ENCODE measurements at regions not wholly inside any gene's neighbourhood (a gene's known extent, or its start where the extent isn't known, plus 50 kb on each side); places are given as distances from the start of the nearest gene placed in this dataset.
A peak's percentile ranks its signal among the peaks of the same experiment; 100 is the strongest.

DNA sequence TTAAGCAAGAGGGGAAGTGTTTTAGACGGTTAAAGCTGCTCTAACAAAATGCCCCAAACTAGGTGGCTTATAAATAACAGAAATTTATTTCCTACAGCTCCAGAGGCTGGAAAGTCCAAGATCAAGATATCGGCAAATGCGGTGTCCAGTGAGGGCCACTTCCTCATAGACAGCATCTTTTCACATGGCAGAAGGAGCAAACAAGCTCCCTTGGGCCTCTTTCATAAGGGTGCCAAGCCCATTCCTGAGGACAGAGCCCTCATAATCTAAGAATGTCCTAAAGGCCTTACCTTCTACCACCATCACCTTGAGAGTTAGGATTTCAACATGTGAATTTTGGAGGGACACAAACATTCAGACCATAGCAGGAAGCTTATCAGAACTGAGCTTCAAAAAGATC, 57.3 kb upstream of the PPP1CB start:
- no peak for DNase-seq
- Histone ChIP-seq H3K36me3 (no peaks in the 10 kb centered on the region), H3K27ac (no peak overlapping the region), H3K27me3 (no peaks in the 10 kb centered on the region), H3K9me3 (no peaks in the 10 kb centered on the region), H3K4me1 (no peaks in the 10 kb centered on the region), H3K4me3 (no peak overlapping the region)
- TF ChIP-seq, protein P1, sequence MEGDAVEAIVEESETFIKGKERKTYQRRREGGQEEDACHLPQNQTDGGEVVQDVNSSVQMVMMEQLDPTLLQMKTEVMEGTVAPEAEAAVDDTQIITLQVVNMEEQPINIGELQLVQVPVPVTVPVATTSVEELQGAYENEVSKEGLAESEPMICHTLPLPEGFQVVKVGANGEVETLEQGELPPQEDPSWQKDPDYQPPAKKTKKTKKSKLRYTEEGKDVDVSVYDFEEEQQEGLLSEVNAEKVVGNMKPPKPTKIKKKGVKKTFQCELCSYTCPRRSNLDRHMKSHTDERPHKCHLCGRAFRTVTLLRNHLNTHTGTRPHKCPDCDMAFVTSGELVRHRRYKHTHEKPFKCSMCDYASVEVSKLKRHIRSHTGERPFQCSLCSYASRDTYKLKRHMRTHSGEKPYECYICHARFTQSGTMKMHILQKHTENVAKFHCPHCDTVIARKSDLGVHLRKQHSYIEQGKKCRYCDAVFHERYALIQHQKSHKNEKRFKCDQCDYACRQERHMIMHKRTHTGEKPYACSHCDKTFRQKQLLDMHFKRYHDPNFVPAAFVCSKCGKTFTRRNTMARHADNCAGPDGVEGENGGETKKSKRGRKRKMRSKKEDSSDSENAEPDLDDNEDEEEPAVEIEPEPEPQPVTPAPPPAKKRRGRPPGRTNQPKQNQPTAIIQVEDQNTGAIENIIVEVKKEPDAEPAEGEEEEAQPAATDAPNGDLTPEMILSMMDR (IDR thresholded peaks at IDR 0.05) = no peak
- TF ChIP-seq POLR2A (IDR thresholded peaks at IDR 0.05) = no peak

DNA sequence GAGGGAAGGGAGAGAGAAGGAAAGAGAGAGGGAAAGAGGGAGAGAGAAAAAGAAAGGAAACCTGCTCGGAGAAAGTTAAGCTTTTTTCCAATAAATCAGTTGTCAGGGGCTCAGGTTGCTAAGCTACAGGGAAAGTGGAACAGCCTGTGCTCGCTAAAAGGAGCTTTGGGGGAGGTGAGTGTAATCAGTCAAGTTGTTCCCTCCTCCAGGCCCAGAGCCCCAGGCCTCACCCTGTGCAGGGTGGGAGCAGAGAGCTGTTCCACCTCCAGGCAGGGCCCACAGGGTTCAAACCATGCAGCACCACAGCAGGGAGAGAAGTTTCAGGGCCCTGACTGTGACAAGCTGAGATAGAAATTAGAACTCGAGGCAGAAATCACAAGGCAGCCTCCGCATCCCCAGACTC, 56.4 kb upstream of the PPP1CB start:
- DNase-seq = no peak
- H3K27ac ChIP-seq = peak overlapping the region in 1 of 4 donors; percentile 38
- TF ChIP-seq, protein P1 (IDR thresholded peaks at IDR 0.05) = no peak
- no peak for TF ChIP-seq POLR2A (IDR thresholded peaks at IDR 0.05)
- H3K27me3 ChIP-seq = no peaks in the 10 kb centered on the region
- no peaks in the 10 kb centered on the region for H3K9me3 ChIP-seq
- no peaks in the 10 kb centered on the region for H3K4me1 ChIP-seq
- H3K36me3 ChIP-seq = no peaks in the 10 kb centered on the region
- H3K4me3 ChIP-seq = no peak overlapping the region

GRCh38 chr2:28696261-28696660, 55.4 kb upstream of the PPP1CB start:
- TF ChIP-seq POLR2A (IDR thresholded peaks at IDR 0.05) = no peak
- TF ChIP-seq, protein P1 (IDR thresholded peaks at IDR 0.05) = no peak
- H3K27me3 ChIP-seq = no peaks in the 10 kb centered on the region
- no peaks in the 10 kb centered on the region for H3K4me1 ChIP-seq
- no peaks in the 10 kb centered on the region for H3K36me3 ChIP-seq
- no peak overlapping the region for H3K4me3 ChIP-seq
- DNase-seq = no peak
- H3K27ac ChIP-seq = no peak overlapping the region
- H3K9me3 ChIP-seq = no peaks in the 10 kb centered on the region

GRCh38 chr2:28697602-28698149, 54.0 kb upstream of the PPP1CB start:
- Histone ChIP-seq H3K27ac (no peak overlapping the region), H3K4me1 (no peaks in the 10 kb centered on the region), H3K36me3 (no peaks in the 10 kb centered on the region), H3K4me3 (no peak overlapping the region), H3K9me3 (no peaks in the 10 kb centered on the region), H3K27me3 (no peaks in the 10 kb centered on the region)
- TF ChIP-seq, protein P1 (IDR thresholded peaks at IDR 0.05) = no peak
- no peak for TF ChIP-seq POLR2A (IDR thresholded peaks at IDR 0.05)
- no peak for DNase-seq

- H3K36me3 ChIP-seq = no peaks in the 10 kb centered on the region
- TF ChIP-seq, protein P1 (IDR thresholded peaks at IDR 0.05) = no peak
- no peak for TF ChIP-seq POLR2A (IDR thresholded peaks at IDR 0.05)
- H3K27ac ChIP-seq = no peak overlapping the region
- no peaks in the 10 kb centered on the region for H3K27me3 ChIP-seq
- no peak for DNase-seq
- no peaks in the 10 kb centered on the region for H3K9me3 ChIP-seq
- H3K4me1 ChIP-seq = no peaks in the 10 kb centered on the region
- H3K4me3 ChIP-seq = no peak overlapping the region
These were observed 53.1 kb upstream of the PPP1CB start for GRCh38 chr2:28698545-28698944.

All from Peyer's patch (tissue), 4 donors.